ENCODE measurements at regions not wholly inside any gene's neighbourhood (a gene's known extent, or its start where the extent isn't known, plus 50 kb on each side); places are given as distances from the start of the nearest gene placed in this dataset.
"Not testable (repeated sequence)": the region's sequence is repeated elsewhere in the genome, so short reads cannot be mapped to it uniquely, and the experiment has no call there.

DNA sequence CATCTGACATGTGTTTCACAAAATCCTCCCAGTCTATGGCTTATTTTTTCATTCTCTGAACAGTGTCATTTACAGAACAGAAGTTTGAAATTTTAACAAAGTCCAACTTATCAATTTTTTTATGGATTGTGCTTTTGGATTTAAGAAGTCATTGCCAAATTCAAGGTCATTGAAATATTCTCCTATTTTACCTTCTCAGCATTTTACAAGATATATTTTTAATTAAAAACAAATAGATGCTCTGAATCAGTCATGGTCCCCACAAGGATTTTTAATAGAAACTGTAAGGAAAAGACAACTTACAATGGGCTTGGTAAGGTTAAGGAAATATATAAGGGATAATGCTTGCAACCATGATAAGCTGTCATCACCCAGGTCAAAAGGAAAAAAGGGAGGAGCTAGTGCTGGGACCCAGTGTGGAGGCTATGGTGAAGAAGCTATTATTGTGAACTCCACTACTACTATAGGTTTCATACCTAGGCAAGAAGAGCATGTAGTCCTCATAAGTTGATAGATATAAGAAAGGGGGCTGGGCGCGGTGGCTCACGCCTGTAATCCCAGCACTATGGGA is 144.5 kb upstream of the KCNJ15 start:
- DNase-seq (ENCODE audit: low read depth, low spot score), result no peak

DNA sequence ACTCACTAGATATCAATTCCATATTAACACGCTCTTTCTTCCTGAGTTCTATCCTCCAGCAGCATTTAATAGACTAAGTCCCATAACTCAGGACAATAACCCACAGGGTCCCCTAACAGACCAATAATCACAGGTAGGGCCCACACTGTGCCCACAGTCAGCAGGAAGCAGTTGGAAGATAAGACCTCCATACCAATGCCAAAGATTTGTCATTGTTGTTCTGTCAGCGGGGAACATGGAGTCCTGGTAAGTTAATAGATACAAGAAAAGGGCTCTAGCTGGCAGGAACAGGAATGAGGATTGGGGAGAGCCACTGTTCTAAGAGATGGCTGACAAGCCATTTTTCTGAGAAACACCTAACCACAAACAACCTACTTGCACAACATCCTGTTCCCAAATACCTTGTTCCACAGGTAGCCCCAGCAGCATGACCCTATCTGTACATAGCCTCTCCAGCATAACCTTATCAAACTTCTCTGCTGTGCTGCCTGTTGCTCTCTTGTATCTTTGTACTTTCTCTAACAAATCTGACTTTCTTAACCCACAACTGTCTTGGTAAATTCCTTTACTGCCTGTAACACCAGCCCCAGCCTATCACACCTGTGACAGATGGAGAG is 142.0 kb upstream of the KCNJ15 start:
- DNase-seq (ENCODE audit: low read depth, low spot score), result no peak

DNA sequence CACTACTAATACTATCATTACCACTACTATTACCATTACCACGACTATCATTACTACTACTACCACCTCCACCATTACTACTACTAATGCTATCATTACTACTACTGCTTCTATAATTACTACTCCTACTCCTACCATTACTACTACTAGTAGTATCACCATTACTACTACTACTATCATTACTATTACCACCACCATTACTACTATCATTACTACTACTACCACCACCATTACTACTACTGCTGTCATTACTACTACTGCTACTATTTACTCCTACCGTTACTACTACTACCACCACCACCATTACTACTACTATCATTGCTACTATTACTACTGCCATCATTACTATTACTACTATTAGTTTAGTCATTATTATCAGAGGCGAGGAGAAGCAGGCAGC is 140.9 kb upstream of the KCNJ15 start:
- no peak for DNase-seq (ENCODE audit: low read depth, low spot score)

DNA sequence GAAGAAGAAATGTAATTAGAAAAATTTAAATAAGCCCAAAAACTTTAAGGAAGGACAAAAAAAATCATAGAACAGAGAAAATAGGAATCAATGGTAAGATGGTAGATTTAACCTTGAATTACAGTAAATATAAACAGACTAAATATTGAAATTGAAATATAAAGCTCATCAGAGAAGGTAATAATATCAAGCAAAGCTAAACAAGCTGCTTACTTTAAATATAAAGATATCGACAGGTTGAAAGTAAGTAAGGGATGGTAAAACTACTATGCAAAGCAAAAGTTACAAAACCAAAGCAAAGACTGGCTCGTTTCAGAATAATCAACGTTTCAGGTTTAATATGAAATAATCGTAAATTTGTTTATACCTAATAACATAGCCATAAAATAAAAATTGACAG is 137.0 kb upstream of the KCNJ15 start:
- DNase-seq (ENCODE audit: low read depth, low spot score), result no peak

DNA sequence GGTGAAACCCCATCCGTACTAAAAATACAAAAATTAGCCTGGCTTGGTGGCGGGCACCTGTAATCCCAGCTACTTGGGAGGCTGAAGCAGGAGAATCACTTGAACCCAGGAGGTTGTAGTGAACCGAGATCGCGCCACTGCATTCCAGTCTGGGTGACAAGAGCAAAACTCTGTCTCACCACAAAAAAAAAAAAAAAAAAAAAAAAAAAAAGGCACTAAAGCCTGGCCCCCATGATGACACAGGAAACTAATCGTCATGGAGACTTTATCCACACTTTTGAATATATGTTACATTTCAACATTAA is 136.2 kb upstream of the KCNJ15 start:
- not testable (repeated sequence) for DNase-seq (ENCODE audit: low read depth, low spot score)

DNA sequence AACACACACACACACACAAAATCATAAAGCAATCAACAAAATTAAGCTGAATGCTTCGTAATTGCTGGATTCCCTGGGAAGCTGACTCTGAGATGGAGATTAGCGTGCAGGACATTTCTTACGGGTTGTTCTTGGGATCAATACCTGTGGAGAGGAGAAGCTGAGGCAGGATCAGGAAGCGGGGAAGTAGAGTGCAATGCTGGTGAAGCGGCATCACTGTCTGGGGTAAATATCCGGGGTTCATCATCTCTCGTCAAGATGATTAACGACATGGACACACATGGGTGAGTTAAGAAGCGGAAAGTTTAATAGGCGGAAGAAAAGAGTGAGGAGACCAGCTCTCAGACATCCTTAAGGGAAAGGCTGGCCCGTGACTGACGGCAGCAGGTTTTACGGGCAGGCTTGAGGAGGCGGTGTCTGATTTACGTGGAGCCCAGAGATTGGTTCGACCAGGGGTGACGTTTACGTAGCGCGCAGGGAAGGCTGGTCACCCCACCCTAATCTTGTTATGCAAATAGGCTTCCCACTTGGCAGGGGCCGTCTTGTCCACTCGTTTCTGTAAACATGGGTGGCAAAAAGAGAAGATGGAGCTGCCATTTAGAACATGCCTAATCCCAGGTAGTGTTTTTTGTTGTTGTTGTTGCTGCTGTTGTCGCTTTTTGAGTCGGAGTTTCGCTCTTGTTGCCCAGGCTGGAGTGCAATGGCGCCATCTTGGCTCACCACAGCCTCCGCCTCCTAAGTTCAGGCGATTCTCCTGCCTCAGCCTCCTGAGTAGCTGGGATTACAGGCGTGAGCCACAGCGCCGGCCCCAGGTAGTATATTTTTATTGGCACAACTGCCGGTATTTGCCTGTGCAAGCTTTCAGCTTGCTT is 135.6 kb upstream of the KCNJ15 start:
- no peak for DNase-seq (ENCODE audit: low read depth, low spot score)

DNA sequence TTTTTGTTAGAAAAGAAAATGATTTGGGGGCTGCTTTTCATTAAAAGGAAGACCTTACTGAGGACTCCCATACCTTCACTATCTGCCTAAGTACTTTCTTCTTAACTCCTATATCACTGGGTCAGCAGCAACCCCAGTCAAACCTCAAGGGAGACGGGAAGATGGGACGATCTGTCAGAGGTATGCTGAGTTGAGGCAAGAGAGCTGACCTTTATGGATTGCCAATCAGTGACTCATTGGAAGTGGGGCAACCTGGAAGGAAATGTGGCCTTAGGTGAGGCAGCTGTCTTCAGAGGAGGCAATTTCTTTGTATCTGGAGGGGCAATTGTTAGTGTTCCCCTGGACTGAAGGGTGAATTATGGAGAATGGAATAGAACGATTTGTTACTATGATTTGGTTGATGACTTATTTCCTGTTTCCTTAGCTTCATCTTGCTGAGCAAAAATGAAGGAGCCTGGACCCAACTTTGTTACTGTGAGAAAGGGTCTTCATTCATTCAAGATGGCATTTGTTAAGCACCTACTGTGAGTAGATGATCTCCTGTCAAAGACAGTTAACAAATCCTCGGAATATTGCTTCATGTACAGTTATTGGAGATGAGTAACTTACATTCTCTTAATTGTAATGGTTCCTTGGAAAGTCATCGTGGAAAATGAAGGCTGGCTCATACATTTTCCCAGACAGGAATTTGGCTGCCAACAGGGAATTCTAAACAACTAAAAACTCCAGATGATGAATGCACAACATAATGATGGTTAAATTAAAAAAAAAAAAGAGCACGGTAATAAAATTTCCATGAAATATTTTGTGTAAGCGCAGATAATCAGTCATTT is 134.7 kb upstream of the KCNJ15 start:
- DNase-seq (ENCODE audit: low read depth, low spot score), result no peak

DNA sequence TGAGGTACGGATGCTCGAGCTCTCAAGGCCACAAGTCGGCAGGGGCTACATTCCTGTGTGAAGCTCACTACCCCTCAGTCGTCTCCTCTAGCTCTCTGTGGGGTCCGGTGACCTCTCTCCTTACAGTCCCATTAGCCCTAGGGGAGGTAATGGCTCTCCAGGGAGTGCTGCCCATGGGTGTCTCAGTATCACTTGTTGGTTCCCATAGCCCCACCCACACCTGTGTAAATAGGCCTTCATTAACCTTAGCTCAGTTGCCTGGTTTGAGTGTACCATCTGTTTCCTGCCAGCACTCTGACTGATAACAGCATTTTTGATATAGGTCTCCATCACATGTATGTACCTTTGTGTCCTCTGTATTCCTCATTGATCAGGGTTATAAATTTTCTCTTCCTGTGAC is 133.2 kb upstream of the KCNJ15 start:
- no peak for DNase-seq (ENCODE audit: low read depth, low spot score)

DNA sequence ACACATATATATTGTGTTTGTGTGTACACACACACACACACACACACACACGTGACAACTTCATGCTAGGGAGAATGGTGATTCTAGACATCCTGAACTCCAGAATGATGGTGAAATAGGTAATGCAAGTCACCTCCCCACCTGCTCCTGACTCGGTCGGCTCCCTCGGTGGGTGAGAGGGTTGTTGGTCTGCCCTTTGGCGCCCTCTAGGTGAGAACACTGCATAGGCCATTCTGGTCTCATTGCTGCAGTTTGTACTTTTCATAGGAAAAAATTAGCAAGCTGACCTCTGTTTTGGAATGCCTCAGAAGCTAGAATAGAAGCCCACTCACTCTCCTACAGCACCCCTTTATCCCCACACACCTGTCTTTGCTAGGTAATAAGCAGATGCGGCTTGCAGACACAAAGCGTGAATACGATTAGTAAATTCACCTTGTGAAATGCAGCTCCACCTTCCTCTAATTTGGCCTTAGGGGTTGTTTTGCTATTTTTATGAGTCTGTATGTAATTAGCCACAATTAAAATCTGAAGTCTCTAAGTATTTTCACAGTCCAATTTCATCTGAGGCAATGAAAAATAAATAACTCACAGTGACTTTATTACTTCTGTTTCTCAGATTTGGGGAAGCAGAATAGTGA is 130.0 kb upstream of the KCNJ15 start:
- peak; percentile 9 for DNase-seq (ENCODE audit: low read depth, low spot score)

DNA sequence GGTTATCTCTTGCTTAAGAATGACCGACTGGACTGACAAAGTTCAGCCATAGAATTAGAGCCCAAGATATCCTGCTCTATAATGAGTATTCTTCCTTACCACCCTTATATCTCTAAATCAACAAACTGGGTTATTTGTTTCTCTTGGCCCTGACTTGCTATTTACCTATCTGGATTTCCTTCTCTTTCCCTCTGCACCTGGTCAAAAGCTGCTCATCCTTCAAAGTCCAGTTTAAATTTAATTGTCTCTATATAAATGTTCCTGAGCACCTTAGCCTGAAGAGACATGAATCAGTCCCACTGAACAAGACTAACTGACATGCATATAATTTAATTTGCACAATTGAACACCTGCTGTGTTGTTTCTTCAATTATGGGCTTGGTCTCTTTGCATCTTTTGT is 127.1 kb upstream of the KCNJ15 start:
- no peak for DNase-seq (ENCODE audit: low read depth, low spot score)

DNA sequence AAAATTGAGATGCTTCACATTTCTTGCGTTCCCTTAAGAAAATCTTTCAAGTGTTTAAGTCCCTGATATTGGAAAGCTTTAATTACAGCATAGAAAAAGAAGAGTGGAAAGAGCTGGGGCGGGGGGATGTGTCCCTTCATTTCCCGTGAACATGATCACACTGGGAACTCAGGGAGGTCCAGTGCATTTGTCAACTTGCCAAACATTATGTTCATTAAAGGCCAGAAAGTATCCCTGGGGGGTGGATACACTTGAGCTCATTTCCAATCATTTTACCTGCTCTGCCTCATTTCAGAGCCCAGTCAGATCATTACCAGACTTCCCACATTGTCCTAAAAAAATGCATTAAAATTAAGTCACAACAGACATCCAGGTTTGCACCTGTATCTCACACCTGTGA is 123.6 kb upstream of the KCNJ15 start:
- DNase-seq (ENCODE audit: low read depth, low spot score), result no peak

DNA sequence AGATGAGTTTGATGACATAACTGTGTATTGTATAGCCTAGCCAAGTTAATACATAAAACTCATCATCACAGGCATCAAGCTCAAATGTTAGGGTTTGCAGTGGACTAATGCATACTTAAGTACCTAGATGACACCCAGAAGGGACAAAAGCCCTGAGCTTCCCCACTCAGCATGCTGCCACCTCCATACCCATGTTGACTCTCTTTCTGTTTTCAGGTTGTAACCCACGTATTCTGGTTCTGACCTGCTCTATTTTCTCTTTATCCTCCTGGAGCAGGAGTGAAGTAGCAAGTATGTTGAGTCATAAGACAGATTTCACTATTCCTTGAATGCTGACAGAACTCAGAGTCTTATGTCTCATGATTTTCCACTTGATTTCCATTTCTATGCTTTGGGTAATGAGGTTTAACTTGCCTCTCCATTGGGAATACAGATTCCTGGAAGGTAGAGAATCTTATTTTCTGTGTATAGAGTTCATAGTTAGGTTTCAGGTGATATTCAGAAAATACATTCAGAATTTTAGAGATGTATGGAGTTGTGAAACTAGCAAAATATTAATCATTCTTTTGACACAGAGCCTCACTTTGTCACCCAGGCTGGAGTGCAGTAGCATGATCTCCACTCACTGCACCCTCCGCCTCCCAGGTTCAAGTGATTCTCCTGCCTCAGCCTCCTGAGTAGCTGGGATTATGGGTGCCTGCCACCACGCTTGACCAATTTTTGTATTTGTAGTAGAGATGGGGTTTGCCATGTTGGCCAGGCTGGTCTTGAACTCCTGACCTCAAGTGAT is 122.5 kb upstream of the KCNJ15 start:
- DNase-seq (ENCODE audit: low read depth, low spot score), result no peak

DNA sequence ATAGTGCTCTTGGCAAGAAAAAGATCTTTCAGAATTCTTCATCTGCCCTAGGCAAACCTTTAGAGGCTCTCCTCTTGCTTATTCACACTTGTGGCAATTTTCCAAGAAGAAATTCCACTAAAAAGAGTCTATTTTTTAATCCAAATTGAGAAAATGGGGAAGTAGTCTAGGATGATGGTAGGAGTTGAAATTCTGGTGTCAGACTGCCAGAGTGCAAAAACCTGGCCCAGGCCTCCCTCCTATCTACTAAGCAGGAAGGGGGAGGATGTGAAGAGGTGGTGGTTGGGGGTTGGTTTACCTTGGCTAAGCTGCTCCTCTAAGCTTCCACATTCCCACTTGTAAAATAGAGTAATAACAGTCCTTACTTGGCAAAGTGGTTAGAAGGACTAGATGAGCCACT is 120.6 kb upstream of the KCNJ15 start:
- DNase-seq (ENCODE audit: low read depth, low spot score), result no peak

DNA sequence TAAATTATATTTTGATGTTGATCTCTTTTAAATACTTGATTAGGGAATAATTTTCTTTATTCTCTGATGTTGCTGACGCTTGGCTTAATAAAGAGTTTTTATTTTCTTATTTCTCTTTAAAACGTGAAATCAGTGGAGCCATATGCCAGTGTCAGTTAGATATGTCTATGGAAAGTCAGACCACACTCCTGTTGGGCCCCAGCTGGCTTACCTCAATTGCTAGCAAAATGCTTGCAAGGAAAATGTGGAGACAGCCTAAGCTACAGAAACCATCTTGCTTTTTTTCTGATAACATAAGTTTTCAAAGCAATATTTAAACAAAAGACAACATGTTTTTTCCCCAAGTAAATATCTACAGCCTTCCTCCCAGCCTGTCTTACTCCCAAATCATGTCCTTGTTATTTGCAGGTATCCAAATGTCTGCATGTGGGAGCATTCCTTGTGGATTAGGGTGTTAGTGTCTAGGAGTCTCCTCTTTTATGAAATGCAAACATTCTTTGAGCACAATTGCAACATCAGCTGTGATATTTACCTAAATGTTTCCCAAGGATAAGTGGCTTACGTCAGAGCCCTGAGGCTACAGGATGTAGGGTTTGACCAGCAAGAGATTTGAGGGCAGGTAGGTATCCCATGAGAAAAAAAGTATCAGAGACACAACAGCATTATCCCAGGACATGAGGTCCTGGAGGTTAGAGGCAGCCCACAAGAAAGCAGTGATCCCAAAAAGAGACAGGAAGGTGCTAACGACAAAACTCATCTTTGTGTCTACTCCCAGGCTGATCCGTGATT is 117.2 kb upstream of the KCNJ15 start:
- no peak for DNase-seq (ENCODE audit: low read depth, low spot score)

DNA sequence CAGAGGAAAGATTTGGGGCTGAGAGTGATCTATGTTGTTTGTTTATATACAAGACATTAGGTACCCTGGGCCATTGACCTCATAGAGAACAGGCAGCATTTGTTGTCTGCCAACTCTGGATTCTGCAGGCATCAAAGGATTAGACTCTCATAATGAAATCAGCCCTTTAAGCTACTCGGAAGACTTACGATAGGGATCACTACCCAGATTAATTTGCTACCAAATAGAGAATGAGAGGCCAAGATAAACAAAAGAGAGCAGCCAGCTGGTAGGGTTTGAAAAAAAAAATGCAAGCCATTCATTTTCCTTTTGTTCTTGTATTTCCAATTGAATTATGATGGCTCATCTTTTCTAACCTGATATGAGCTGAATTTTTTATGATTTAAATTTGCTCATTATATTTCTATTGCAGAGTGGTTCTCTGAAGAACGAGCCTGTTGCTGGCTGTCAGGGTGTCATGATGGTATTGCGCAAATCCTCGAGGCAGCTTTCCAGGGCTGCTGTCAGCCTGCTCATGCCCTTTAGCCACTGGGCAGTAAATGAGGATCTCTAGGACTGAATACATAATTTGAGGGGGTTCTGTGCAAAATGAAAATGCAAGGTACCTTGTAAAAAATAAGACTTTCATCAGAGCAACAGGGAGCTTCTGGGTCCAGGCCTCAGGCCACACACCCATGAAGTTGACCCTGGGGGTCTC is 116.4 kb upstream of the KCNJ15 start:
- DNase-seq (ENCODE audit: low read depth, low spot score), result no peak

DNA sequence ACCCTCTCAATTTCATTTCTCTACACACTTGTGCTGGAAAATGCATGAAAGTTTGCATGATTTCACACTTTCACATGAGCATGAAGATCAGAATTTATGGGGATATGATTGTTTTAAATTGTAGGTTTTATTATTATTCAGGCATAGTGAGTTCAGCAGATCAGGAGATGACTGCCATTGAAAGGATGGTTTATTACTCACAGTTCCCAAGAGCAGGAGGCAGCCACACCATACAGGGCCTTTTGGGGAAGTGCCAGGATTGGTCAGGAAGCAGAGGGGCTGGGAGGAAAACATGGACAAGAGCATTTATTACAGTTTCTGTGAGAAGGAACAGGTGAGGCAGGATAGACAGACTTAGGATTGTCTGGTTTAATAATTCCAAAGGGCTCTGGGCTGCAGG is 114.6 kb upstream of the KCNJ15 start:
- no peak for DNase-seq (ENCODE audit: low read depth, low spot score)

DNA sequence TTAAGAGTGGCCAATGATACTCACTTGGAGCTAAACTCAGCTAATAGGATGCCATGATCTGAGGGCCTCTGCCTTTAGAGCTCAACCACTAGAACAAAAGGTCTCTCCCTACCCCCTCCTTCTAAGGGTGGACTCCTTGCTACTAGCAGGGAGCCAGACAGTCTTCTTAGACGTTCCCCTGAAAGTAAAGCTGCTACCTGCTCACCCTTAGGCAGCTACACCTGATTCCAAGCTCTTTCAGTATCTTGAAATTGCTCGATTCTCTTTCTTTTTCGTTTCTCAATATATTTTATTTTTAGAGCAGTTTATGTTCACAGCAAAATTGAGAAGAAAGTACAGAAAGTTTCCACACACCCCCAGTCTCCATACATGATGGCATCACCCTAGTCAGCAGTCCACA is 112.6 kb upstream of the KCNJ15 start:
- no peak for DNase-seq (ENCODE audit: low read depth, low spot score)

DNA sequence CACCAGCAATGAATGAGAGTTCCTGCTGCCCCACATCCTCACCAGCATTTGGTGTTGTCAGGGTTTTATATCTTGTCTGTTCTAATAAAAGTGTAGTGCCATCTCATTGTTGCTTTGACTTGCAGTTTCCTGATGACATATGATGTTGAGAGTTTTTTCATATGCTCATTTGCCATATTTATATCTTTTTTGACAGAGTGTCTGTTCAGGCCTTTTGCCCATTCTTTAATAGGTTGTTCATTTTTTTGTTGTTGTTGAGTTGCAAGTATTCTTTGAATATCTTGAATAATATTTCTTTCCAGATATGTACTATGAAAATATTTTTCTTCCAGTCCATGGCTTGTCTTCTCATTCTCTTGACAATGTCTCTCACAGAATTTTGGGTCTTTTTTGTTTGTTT is 111.7 kb upstream of the KCNJ15 start:
- no peak for DNase-seq (ENCODE audit: low read depth, low spot score)

DNA sequence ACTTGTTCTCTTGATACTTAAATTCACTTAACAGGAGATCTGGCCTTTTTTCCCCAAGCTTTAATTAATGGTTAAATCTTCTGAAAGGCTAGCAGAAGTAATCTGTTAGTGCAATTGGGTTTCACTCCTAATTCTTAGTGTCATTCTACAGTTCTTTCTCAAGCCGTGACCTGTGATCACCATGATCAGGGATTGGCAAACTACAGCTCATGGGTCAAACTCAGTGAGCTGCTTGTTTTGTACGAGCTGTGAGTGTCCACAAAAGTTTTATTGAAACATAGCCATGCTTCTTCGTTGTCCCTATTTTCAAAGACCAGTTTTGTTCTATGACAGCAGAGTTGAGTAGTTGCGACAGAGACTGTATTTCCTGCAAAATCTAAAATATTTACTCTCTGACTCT is 109.4 kb upstream of the KCNJ15 start:
- DNase-seq (ENCODE audit: low read depth, low spot score), result no peak

DNA sequence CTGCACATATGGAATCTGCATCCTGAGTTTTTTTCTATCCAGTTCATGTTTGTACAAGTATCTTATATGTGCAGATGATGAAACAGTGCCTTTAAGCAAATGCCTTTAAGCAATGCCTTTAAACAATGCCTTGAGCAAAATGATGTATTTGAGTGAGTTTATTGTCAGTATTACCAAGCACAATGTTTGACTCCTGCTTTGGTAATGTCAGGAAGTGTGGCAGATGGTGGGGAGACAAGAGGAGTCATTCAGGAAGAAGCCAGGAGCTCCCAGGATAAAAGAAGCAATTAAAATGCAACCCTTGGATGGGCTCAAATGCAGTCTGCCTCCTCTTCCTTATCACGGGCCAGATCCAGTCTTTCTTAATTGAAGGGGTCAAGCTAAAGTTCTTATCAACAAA is 108.7 kb upstream of the KCNJ15 start:
- DNase-seq (ENCODE audit: low read depth, low spot score), result no peak

Data from smooth muscle cell of the brain vasculature (primary cell).